ENCODE measurements at regions not wholly inside any gene's neighbourhood (a gene's known extent, or its start where the extent isn't known, plus 50 kb on each side); places are given as distances from the start of the nearest gene placed in this dataset.

GRCh38 chr22:49018601-49019000, 809.1 kb downstream of the BRD1 start:
- DNase-seq (ENCODE audit: low read depth in 2 of 2): no peak

GRCh38 chr22:49017482-49018329, 810.0 kb downstream of the BRD1 start:
- DNase-seq (ENCODE audit: low read depth in 2 of 2): no peak

GRCh38 chr22:49016909-49017481, 810.7 kb downstream of the BRD1 start:
- DNase-seq (ENCODE audit: low read depth in 2 of 2): no peak

- DNase-seq (ENCODE audit: low read depth in 2 of 2): no peak
Observed at GRCh38 chr22:49015993-49016908, 811.4 kb downstream of the BRD1 start.

GRCh38 chr22:49015459-49015858, 812.2 kb downstream of the BRD1 start:
- DNase-seq (ENCODE audit: low read depth in 2 of 2): no peak

- no peak for DNase-seq (ENCODE audit: low read depth in 2 of 2)
Observed at GRCh38 chr22:49014227-49015201, 813.2 kb downstream of the BRD1 start.

GRCh38 chr22:49013707-49014106, 814.0 kb downstream of the BRD1 start:
- no peak for DNase-seq (ENCODE audit: low read depth in 2 of 2)

GRCh38 chr22:49012712-49013395, 814.8 kb downstream of the BRD1 start:
- DNase-seq (ENCODE audit: low read depth in 2 of 2): no peak

GRCh38 chr22:49011769-49012648, 815.7 kb downstream of the BRD1 start:
- no peak for DNase-seq (ENCODE audit: low read depth in 2 of 2)

- DNase-seq (ENCODE audit: low read depth in 2 of 2): no peak
Observed at GRCh38 chr22:49011379-49011768, 816.3 kb downstream of the BRD1 start.

- DNase-seq (ENCODE audit: low read depth in 2 of 2): no peak
Observed at GRCh38 chr22:49010901-49011300, 816.8 kb downstream of the BRD1 start.

- DNase-seq (ENCODE audit: low read depth in 2 of 2): no peak
Observed at GRCh38 chr22:49010070-49010863, 817.4 kb downstream of the BRD1 start.

GRCh38 chr22:49009359-49010063, 818.2 kb downstream of the BRD1 start:
- no peak for DNase-seq (ENCODE audit: low read depth in 2 of 2)

GRCh38 chr22:49008682-49009235, 818.9 kb downstream of the BRD1 start:
- no peak for DNase-seq (ENCODE audit: low read depth in 2 of 2)

- no peak for DNase-seq (ENCODE audit: low read depth in 2 of 2)
Observed at GRCh38 chr22:49007013-49007653, 820.5 kb downstream of the BRD1 start.

GRCh38 chr22:49006207-49007012, 821.3 kb downstream of the BRD1 start:
- DNase-seq (ENCODE audit: low read depth in 2 of 2): no peak
